ENCODE measurements at regions not wholly inside any gene's neighbourhood (a gene's known extent, or its start where the extent isn't known, plus 50 kb on each side); places are given as distances from the start of the nearest gene placed in this dataset.
"Not testable (repeated sequence)": the region's sequence is repeated elsewhere in the genome, so short reads cannot be mapped to it uniquely, and the experiment has no call there.

- Histone ChIP-seq H3K4me1 (no peaks in the 10 kb centered on the region), H3K27ac (no peak overlapping the region), H3K9me3 (no peaks in the 10 kb centered on the region), H3K36me3 (no peaks in the 10 kb centered on the region), H3K27me3 (no peaks in the 10 kb centered on the region), H3K4me3 (no peak overlapping the region)
- DNase-seq (no peak), ATAC-seq (no peak)
- intact Hi-C loops (cut with DNase I; ENCODE audit: low total_unique reads) (no loop called here), in situ Hi-C loops (cut with MboI; ENCODE audit: low sequenced_read_pairs in 4 of 4) (no loop called here)
- TF ChIP-seq CTCF (IDR thresholded peaks at IDR 0.05 in 4 of 5, conservative IDR thresholded peaks at IDR 0.05 in 1 of 5) (no peak), POLR2A (IDR thresholded peaks at IDR 0.05) (no peak)
Measured at GRCh38 chr12:125340791-125341190, 275.6 kb downstream of the AACS start.

GRCh38 chr12:125341422-125341821, 276.2 kb downstream of the AACS start:
- no peak overlapping the region for H3K4me3 ChIP-seq
- in situ Hi-C loops (cut with MboI; ENCODE audit: low sequenced_read_pairs in 4 of 4) (no loop called here), intact Hi-C loops (cut with DNase I; ENCODE audit: low total_unique reads) (no loop called here)
- H3K27ac ChIP-seq, result no peak overlapping the region
- H3K4me1 ChIP-seq, result no peaks in the 10 kb centered on the region
- H3K36me3 ChIP-seq, result no peaks in the 10 kb centered on the region
- no peaks in the 10 kb centered on the region for H3K27me3 ChIP-seq
- no peaks in the 10 kb centered on the region for H3K9me3 ChIP-seq
- ATAC-seq (no peak), DNase-seq (no peak)
- no peak for TF ChIP-seq POLR2A (IDR thresholded peaks at IDR 0.05)
- no peak for TF ChIP-seq CTCF (IDR thresholded peaks at IDR 0.05 in 4 of 5, conservative IDR thresholded peaks at IDR 0.05 in 1 of 5)

GRCh38 chr12:125343649-125344048, 278.4 kb downstream of the AACS start:
- intact Hi-C loops (cut with DNase I; ENCODE audit: low total_unique reads), result no loop called here
- DNase-seq (no peak), ATAC-seq (no peak)
- Histone ChIP-seq H3K27me3 (no peaks in the 10 kb centered on the region), H3K4me3 (no peak overlapping the region), H3K36me3 (no peaks in the 10 kb centered on the region), H3K9me3 (no peaks in the 10 kb centered on the region), H3K27ac (no peak overlapping the region), H3K4me1 (no peaks in the 10 kb centered on the region)
- no peak for TF ChIP-seq POLR2A (IDR thresholded peaks at IDR 0.05)
- no peak for TF ChIP-seq CTCF (IDR thresholded peaks at IDR 0.05 in 4 of 5, conservative IDR thresholded peaks at IDR 0.05 in 1 of 5)
- in situ Hi-C loops (cut with MboI; ENCODE audit: low sequenced_read_pairs in 4 of 4), result no loop called here

- Histone ChIP-seq H3K4me3 (no peak overlapping the region), H3K9me3 (no peaks in the 10 kb centered on the region), H3K36me3 (no peaks in the 10 kb centered on the region), H3K4me1 (no peaks in the 10 kb centered on the region), H3K27me3 (no peaks in the 10 kb centered on the region), H3K27ac (no peak overlapping the region)
- in situ Hi-C loops (cut with MboI; ENCODE audit: low sequenced_read_pairs in 4 of 4) (no loop called here), intact Hi-C loops (cut with DNase I; ENCODE audit: low total_unique reads) (no loop called here)
- DNase-seq, result no peak
- no peak for ATAC-seq
- TF ChIP-seq CTCF (IDR thresholded peaks at IDR 0.05 in 4 of 5, conservative IDR thresholded peaks at IDR 0.05 in 1 of 5) (no peak), POLR2A (IDR thresholded peaks at IDR 0.05) (no peak)
Measured at GRCh38 chr12:125346362-125346761, 281.1 kb downstream of the AACS start.

- Histone ChIP-seq H3K4me1 (no peaks in the 10 kb centered on the region), H3K9me3 (no peaks in the 10 kb centered on the region), H3K27me3 (no peaks in the 10 kb centered on the region), H3K27ac (no peak overlapping the region), H3K4me3 (no peak overlapping the region), H3K36me3 (no peaks in the 10 kb centered on the region)
- TF ChIP-seq CTCF (IDR thresholded peaks at IDR 0.05 in 4 of 5, conservative IDR thresholded peaks at IDR 0.05 in 1 of 5) (no peak), POLR2A (IDR thresholded peaks at IDR 0.05) (no peak)
- ATAC-seq (no peak), DNase-seq (no peak)
- in situ Hi-C loops (cut with MboI; ENCODE audit: low sequenced_read_pairs in 4 of 4), result no loop called here
- intact Hi-C loops (cut with DNase I; ENCODE audit: low total_unique reads), result no loop called here
Measured at GRCh38 chr12:125351788-125352187, 286.6 kb downstream of the AACS start.

- DNase-seq; intact Hi-C loops (cut with DNase I; ENCODE audit: low total_unique reads); H3K9me3 ChIP-seq; H3K4me1 ChIP-seq; H3K27ac ChIP-seq; ATAC-seq; H3K4me3 ChIP-seq; H3K36me3 ChIP-seq; H3K27me3 ChIP-seq; in situ Hi-C loops (cut with MboI; ENCODE audit: low sequenced_read_pairs in 4 of 4): not testable (repeated sequence)
Measured at GRCh38 chr12:125353002-125353401, 287.8 kb downstream of the AACS start.

Measured in gastrocnemius medialis (tissue), 4 donors.